ENCODE measurements at regions not wholly inside any gene's neighbourhood (a gene's known extent, or its start where the extent isn't known, plus 50 kb on each side); places are given as distances from the start of the nearest gene placed in this dataset.

DNA sequence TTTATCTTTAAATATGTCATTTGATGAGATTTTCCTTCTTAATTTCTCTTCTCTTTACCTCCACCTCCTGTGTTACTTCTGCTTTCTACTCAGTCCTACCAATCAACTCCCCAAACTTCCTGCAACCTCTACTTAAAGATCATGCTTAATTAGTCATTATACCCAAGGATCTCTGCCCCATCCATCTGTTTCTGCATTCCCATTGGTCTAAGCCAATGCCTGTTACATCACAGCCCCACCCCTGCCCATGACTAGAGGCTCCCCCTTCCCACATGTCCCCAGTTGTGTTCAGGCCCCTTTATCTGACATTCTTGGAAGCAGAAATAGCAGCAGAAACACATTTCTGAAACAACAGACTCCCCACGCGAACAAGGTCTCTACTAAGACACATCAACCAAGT lies 319.1 kb upstream of the NFE2L3 start:
- CTCF ChIA-PET = no interaction called here
- Histone ChIP-seq H3K27ac (ENCODE audit: insufficient read depth, low read depth, low read length) (no peak overlapping the region), H3K9ac (replicated peaks; ENCODE audit: extremely low read depth, insufficient read depth, low read length) (no peak overlapping the region), H3K79me2 (ENCODE audit: control insufficient read depth, insufficient read depth, low read length) (no peaks in the 10 kb centered on the region), H3K27me3 (ENCODE audit: control insufficient read depth in 2 of 2, insufficient read depth in 2 of 2, low read length in 2 of 2) (no peaks in the 10 kb centered on the region), H3K4me2 (ENCODE audit: insufficient read depth, low read length) (peak overlapping the region; percentile 17), H4K20me1 (replicated peaks; ENCODE audit: control insufficient read depth, extremely low read depth, insufficient read depth, low read length) (no peaks in the 10 kb centered on the region), H3K4me1 (ENCODE audit: control insufficient read depth, extremely low read depth, insufficient read depth, low read length) (peaks cover 5% of the 10 kb centered on the region), H3K4me3 (replicated peaks in 1 of 3; ENCODE audit: insufficient read depth in 1 of 3, low read depth in 1 of 3, low read length in 3 of 3) (no peak overlapping the region), H3K9me1 (replicated peaks; ENCODE audit: control insufficient read depth, extremely low read depth, insufficient read depth, low read length) (no peaks in the 10 kb centered on the region), H3K9me3 (replicated peaks; ENCODE audit: control insufficient read depth, insufficient read depth, low read length) (no peaks in the 10 kb centered on the region), H2AFZ (ENCODE audit: low read depth, low read length) (no peak overlapping the region), H3K36me3 (ENCODE audit: control insufficient read depth in 2 of 2, extremely low read depth in 1 of 2, insufficient read depth in 2 of 2, low read length in 2 of 2) (no peaks in the 10 kb centered on the region)
- DNase-seq (ENCODE audit: low read depth, low spot score) = peak; percentile 37
- no TSS peak for BruUV-seq (replicated peaks)
- FAIRE-seq = no peak
- intact Hi-C loops (cut with micrococcal nuclease) = loop anchor here (2.0 kb wide), 1 partner anchor 14 kb away; no protein-coding TSS in a partner anchor
- TF ChIP-seq GATA2 (IDR thresholded peaks at IDR 0.05; ENCODE audit: insufficient read depth, insufficient read length, low read depth, low read length) (no peak), FOS (IDR thresholded peaks at IDR 0.05; ENCODE audit: borderline replicate concordance, insufficient read depth, low read length) (no peak), EZH2 (IDR thresholded peaks at IDR 0.05; ENCODE audit: borderline replicate concordance, low read depth, low read length, severe bottlenecking) (no peak), POLR2AphosphoS5 (IDR thresholded peaks at IDR 0.05; ENCODE audit: insufficient read depth, low read depth, low read length) (no peak), MYC (IDR thresholded peaks at IDR 0.05; ENCODE audit: low read depth, low read length) (no peak), POLR2A (IDR thresholded peaks at IDR 0.05; ENCODE audit: low read depth, low read length) (no peak), JUN (IDR thresholded peaks at IDR 0.05; ENCODE audit: borderline replicate concordance, insufficient read depth, insufficient read length, low read depth) (no peak)
- TF ChIP-seq, protein P1, sequence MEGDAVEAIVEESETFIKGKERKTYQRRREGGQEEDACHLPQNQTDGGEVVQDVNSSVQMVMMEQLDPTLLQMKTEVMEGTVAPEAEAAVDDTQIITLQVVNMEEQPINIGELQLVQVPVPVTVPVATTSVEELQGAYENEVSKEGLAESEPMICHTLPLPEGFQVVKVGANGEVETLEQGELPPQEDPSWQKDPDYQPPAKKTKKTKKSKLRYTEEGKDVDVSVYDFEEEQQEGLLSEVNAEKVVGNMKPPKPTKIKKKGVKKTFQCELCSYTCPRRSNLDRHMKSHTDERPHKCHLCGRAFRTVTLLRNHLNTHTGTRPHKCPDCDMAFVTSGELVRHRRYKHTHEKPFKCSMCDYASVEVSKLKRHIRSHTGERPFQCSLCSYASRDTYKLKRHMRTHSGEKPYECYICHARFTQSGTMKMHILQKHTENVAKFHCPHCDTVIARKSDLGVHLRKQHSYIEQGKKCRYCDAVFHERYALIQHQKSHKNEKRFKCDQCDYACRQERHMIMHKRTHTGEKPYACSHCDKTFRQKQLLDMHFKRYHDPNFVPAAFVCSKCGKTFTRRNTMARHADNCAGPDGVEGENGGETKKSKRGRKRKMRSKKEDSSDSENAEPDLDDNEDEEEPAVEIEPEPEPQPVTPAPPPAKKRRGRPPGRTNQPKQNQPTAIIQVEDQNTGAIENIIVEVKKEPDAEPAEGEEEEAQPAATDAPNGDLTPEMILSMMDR (IDR thresholded peaks at IDR 0.05; ENCODE audit: extremely low read depth in 1 of 2, insufficient read depth in 1 of 2, low read depth in 1 of 2, low read length in 2 of 2) = no peak
- TF ChIP-seq, protein P2, sequence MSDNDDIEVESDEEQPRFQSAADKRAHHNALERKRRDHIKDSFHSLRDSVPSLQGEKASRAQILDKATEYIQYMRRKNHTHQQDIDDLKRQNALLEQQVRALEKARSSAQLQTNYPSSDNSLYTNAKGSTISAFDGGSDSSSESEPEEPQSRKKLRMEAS (IDR thresholded peaks at IDR 0.05; ENCODE audit: insufficient read depth, insufficient read length) = no peak
- POLR2A ChIA-PET = no interaction called here
- dilution Hi-C loops (cut with MboI; ENCODE audit: extremely low pct_ligation_motif_present, low sequenced_read_pairs) = no loop called here
